Fibroblast of lung (primary cell): ENCODE measurements at regions not wholly inside any gene's neighbourhood (a gene's known extent, or its start where the extent isn't known, plus 50 kb on each side); places are given as distances from the start of the nearest gene placed in this dataset.

Source experiments
- EZH2 ChIP-seq: IDR thresholded peaks from 2 replicates; pipeline ENCODE4 v1.5.1; 2012; ENCODE audit warnings: low read length, control low read depth, mild to moderate bottlenecking; ENCODE audit errors: missing control alignments
- TF ChIP-seq, protein P1 (sequence below), 2 donors: IDR thresholded peaks in 1 of 2; conservative IDR thresholded peaks in 1 of 2; 1 replicate in 1 of 2; 2 replicates in 1 of 2; pipeline ENCODE4 v1.5.1; 2011 to 2012; ENCODE audit warnings: low read length in 2 of 2, control low read depth in 1 of 2, inconsistent platforms in 1 of 2, low read depth in 1 of 2, mild to moderate bottlenecking in 1 of 2

DNA sequence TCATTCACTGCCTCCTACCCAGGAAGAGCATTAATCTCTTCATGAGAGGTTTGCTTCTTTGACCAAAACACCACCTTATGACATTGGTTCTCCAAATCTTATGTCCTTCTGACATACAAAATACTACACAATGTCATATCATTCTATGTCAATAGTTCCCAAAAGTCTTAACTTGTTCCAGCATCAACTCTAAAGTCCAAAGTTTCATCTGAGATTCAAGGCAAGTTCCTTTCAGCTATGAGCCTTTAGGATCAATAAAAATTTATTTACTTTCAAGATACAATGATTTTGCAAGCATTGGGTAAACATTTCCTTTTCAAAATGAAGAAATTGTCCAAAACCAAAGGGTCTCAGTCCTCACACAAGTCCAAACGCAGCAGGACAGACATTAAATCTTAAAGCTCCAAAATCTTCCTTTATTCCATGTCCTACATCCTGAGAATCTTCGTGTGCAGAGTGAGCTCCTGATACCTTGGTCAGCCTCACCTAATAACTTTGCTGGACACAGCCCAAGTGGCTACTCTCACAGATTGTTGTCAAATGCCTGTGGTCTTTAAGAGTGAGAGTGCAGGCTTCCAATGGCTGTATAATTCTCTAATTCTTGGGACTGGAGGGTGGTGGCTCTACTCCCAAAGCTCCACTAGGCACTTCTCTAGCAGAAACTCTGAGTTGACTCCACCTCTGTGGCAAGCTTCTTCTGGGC lies 1668.2 kb downstream of the HACE1 start:
- TF ChIP-seq, protein P1, sequence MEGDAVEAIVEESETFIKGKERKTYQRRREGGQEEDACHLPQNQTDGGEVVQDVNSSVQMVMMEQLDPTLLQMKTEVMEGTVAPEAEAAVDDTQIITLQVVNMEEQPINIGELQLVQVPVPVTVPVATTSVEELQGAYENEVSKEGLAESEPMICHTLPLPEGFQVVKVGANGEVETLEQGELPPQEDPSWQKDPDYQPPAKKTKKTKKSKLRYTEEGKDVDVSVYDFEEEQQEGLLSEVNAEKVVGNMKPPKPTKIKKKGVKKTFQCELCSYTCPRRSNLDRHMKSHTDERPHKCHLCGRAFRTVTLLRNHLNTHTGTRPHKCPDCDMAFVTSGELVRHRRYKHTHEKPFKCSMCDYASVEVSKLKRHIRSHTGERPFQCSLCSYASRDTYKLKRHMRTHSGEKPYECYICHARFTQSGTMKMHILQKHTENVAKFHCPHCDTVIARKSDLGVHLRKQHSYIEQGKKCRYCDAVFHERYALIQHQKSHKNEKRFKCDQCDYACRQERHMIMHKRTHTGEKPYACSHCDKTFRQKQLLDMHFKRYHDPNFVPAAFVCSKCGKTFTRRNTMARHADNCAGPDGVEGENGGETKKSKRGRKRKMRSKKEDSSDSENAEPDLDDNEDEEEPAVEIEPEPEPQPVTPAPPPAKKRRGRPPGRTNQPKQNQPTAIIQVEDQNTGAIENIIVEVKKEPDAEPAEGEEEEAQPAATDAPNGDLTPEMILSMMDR (conservative IDR thresholded peaks at IDR 0.05 in 1 of 2, IDR thresholded peaks at IDR 0.05 in 1 of 2; ENCODE audit: low read depth in 1 of 2, low read length in 2 of 2): no peak
- no peak for TF ChIP-seq EZH2
